ENCODE measurements at regions not wholly inside any gene's neighbourhood (a gene's known extent, or its start where the extent isn't known, plus 50 kb on each side); places are given as distances from the start of the nearest gene placed in this dataset.
A peak's percentile ranks its signal among the peaks of the same experiment; 100 is the strongest.

GRCh38 chr7:50229964-50230363, 74.6 kb upstream of the IKZF1 start:
- dilution Hi-C loops (cut with MboI; ENCODE audit: extremely low pct_ligation_motif_present, low sequenced_read_pairs) = no loop called here
- Histone ChIP-seq H3K9me1 (ENCODE audit: control insufficient read depth, extremely low read depth, insufficient read depth, low read length) (no peaks in the 10 kb centered on the region), H3K9me3 (ENCODE audit: control insufficient read depth, low read depth, low read length) (no peaks in the 10 kb centered on the region), H3K79me2 (ENCODE audit: control insufficient read depth, insufficient read depth, low read length) (no peaks in the 10 kb centered on the region), H3K27me3 (ENCODE audit: control insufficient read depth, extremely low read depth, insufficient read depth, low read length) (no peaks in the 10 kb centered on the region), H4K20me1 (ENCODE audit: control insufficient read depth, extremely low read depth, insufficient read depth, low read length) (no peaks in the 10 kb centered on the region), H3K27ac (ENCODE audit: control insufficient read depth, insufficient read depth, low read length) (no peak overlapping the region), H3K9ac (ENCODE audit: control insufficient read depth, extremely low read depth, insufficient read depth, low read length) (no peak overlapping the region), H3K36me3 (ENCODE audit: control insufficient read depth in 2 of 2, extremely low read depth in 1 of 2, insufficient read depth in 2 of 2, low read length in 2 of 2) (no peaks in the 10 kb centered on the region), H3K4me1 (ENCODE audit: control insufficient read depth, extremely low read depth, insufficient read depth, low read length) (no peaks in the 10 kb centered on the region), H3K4me3 (ENCODE audit: control insufficient read depth in 2 of 3, extremely low read depth in 1 of 3, insufficient read depth in 2 of 3, low read depth in 1 of 3, low read length in 3 of 3) (no peak overlapping the region), H3K4me2 (ENCODE audit: control insufficient read depth, extremely low read depth, insufficient read depth, low read depth, low read length) (no peak overlapping the region), H2AFZ (ENCODE audit: control insufficient read depth, low read length) (no peak overlapping the region)
- no peak for FAIRE-seq
- DNase-seq (ENCODE audit: low read depth, low spot score) = no peak
- TF ChIP-seq CTCF (optimal IDR thresholded peaks at IDR 0.05 in 1 of 3, IDR thresholded peaks at IDR 0.05 in 1 of 3, conservative IDR thresholded peaks at IDR 0.05 in 1 of 3; ENCODE audit: extremely low read depth in 1 of 3, insufficient read depth in 2 of 3, low read length in 3 of 3) (peak in 2 of 3 experiments; percentile 31 to 56), EZH2 (IDR thresholded peaks at IDR 0.05; ENCODE audit: low read length) (no peak)

GRCh38 chr7:50228148-50228547, 76.4 kb upstream of the IKZF1 start:
- H2AFZ ChIP-seq (ENCODE audit: control insufficient read depth, low read length) = no peak overlapping the region
- TF ChIP-seq EZH2 (IDR thresholded peaks at IDR 0.05; ENCODE audit: low read length) (no peak), CTCF (optimal IDR thresholded peaks at IDR 0.05 in 1 of 3, IDR thresholded peaks at IDR 0.05 in 1 of 3, conservative IDR thresholded peaks at IDR 0.05 in 1 of 3; ENCODE audit: extremely low read depth in 1 of 3, insufficient read depth in 2 of 3, low read length in 3 of 3) (no peak)
- H3K4me2 ChIP-seq (ENCODE audit: control insufficient read depth, extremely low read depth, insufficient read depth, low read depth, low read length) = no peak overlapping the region
- FAIRE-seq (no peak), DNase-seq (ENCODE audit: low read depth, low spot score) (no peak)
- no peaks in the 10 kb centered on the region for H3K9me1 ChIP-seq (ENCODE audit: control insufficient read depth, extremely low read depth, insufficient read depth, low read length)
- H3K36me3 ChIP-seq (ENCODE audit: control insufficient read depth in 2 of 2, extremely low read depth in 1 of 2, insufficient read depth in 2 of 2, low read length in 2 of 2) = no peaks in the 10 kb centered on the region
- no peaks in the 10 kb centered on the region for H3K79me2 ChIP-seq (ENCODE audit: control insufficient read depth, insufficient read depth, low read length)
- no peak overlapping the region for H3K9ac ChIP-seq (ENCODE audit: control insufficient read depth, extremely low read depth, insufficient read depth, low read length)
- no peak overlapping the region for H3K4me3 ChIP-seq (ENCODE audit: control insufficient read depth in 2 of 3, extremely low read depth in 1 of 3, insufficient read depth in 2 of 3, low read depth in 1 of 3, low read length in 3 of 3)
- no peak overlapping the region for H3K27ac ChIP-seq (ENCODE audit: control insufficient read depth, insufficient read depth, low read length)
- H3K4me1 ChIP-seq (ENCODE audit: control insufficient read depth, extremely low read depth, insufficient read depth, low read length) = no peaks in the 10 kb centered on the region
- no peaks in the 10 kb centered on the region for H3K9me3 ChIP-seq (ENCODE audit: control insufficient read depth, low read depth, low read length)
- H3K27me3 ChIP-seq (ENCODE audit: control insufficient read depth, extremely low read depth, insufficient read depth, low read length) = no peaks in the 10 kb centered on the region
- dilution Hi-C loops (cut with MboI; ENCODE audit: extremely low pct_ligation_motif_present, low sequenced_read_pairs) = no loop called here
- H4K20me1 ChIP-seq (ENCODE audit: control insufficient read depth, extremely low read depth, insufficient read depth, low read length) = no peaks in the 10 kb centered on the region

All from keratinocyte (primary cell).